GM21526 (cell line): ENCODE measurements at regions not wholly inside any gene's neighbourhood (a gene's known extent, or its start where the extent isn't known, plus 50 kb on each side); places are given as distances from the start of the nearest gene placed in this dataset.
"Not testable (repeated sequence)": the region's sequence is repeated elsewhere in the genome, so short reads cannot be mapped to it uniquely, and the experiment has no call there.

Experiments used
- ATAC-seq: cut with Tn5 transposase; IDR thresholded peaks from one replicate; pipeline ENCODE4 v1.9.1; 2021; ENCODE audit warnings: moderate library complexity; ENCODE audit not compliant: unreplicated experiment, low FRiP score

DNA sequence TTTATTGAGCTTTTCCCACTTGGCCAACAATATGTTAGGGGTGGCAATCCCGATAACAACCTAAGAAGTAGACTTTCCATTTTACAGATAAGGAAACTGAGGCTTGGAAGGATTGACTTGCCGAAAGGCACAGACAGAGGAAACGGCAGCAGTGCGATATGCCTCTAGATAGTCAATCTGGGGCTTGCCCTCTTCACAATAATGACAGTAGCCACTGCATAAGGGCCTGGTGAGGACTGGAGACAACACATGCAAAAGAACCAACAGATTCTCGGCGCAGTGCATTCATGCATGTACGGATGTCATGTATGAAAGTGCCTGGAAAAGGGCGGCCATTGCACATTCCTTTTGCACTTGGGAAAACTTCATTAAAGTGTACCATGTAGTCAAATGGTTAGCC, 811.2 kb downstream of the RNF144A start:
- ATAC-seq: no peak

DNA sequence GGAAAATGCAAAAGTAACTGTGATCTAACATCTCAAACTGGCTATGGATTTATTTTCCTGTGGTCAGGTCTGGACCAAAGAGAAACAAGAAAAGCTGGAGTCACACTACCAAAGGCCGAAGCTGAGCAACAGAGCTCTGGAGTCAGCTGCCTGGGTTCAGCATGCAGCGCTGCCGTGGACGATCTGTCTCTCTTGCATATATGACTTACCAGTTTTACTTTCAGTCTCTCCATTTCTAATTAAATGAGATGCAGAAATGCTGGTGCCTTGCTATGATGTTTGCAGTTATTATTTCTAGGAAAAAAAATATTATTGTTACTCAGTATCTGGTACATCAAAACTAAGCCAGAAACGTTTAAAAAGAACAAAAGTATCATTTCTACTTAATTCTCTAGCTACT, 813.2 kb downstream of the RNF144A start:
- ATAC-seq: no peak

DNA sequence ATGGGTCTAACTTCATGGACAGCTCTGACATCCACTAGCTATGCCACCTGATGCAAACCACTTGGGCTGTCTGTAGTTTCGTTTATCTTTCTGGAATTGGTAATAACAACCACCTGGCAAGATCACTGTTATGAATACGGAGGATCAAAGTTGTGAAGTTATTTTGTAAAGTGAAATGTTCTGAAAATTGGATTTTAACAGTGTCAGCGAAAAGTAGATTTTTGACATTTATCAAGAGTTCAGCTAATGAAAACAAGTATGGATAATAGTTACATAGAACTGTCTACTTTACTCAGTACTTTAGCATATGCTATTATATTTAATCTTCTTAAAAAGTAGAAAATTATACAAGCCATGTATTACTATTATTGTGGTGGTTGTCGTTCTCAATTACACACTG, 813.8 kb downstream of the RNF144A start:
- ATAC-seq: no peak

DNA sequence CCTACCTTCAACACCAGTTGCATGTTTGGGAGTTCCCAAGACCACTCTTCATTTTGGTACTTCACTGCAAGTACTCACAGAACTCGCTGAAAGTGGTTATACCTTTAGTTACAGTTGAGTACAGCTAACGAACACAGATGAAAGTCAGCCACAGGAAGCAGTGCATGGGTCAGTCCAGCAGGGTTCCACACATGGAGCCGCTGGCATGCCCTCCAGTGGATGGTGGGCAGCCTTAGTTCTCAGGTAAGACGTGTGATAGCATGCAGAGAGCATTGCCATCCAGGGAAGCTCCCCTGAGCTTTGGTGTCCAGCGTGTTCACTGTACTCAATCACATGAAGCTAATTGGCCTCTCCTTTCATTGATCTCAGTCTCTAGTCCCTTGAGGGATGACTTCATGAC, 815.3 kb downstream of the RNF144A start:
- ATAC-seq: no peak

DNA sequence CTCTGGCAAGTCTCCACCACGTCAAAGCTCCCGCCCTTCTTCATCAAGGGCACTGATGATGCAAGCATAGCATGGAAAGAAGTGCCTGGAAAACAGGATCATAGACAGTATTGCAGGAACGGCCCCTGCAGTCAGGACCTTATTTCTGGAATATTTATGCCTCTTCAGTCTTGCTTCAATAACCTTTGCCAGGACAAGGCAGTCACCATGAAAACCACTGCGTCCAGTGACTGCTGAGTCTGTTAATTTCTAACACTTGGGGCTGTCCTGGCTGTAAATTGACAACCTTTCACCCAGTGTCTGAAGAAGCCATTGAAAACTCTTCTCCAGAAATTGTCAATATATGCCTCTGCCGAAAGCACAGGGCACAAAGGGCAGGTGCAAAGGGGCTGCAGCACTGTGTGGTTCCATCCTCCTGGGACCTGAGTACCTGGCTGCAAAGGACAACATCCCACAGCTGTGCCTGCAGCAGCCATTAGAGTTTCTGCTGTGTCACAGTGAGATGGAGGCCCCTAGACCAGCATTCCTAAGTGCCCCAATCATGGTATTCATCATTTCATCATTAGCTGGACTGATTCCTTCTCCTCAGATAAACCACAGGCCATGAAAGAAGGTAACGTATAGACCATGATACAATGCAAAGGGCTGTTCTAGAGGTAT, 819.6 kb downstream of the RNF144A start:
- ATAC-seq: no peak

DNA sequence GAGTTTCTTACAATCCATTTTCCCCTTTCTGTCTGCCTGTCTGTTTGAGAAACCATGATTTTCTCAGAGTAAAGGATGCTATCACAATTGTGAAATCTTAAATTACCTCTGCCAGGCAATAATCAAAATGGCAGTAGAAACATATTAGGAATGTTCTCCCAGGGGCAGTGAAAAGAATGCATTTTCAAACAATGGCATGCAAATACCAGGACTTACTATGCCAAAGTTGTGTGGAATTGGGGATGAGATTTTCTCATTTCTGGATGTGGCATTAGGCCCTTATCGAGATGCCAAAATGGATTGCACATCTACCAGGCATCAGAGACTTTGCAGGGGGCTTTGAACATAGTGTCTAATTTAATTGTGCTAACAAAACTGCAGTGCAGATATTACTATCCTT, 821.4 kb downstream of the RNF144A start:
- ATAC-seq: no peak

DNA sequence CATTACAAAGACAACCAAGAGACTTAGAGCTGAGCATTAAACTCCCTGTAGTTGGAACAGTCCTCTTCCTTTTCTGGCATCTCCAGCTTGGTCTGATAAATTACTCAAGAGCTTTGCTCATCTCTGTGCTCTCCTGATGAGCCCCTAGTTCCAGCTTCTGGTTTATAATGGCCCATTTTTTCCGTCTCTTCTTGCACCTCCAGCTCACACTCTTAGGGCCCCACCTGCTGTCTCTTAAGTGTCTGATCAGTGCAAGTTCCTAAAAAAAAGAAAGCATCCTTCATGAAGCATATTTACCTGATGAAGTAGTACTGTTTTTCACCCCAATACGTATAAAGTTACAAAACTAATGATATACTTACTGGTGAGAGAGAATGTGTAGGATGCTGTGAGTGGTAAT, 822.9 kb downstream of the RNF144A start:
- ATAC-seq: no peak

DNA sequence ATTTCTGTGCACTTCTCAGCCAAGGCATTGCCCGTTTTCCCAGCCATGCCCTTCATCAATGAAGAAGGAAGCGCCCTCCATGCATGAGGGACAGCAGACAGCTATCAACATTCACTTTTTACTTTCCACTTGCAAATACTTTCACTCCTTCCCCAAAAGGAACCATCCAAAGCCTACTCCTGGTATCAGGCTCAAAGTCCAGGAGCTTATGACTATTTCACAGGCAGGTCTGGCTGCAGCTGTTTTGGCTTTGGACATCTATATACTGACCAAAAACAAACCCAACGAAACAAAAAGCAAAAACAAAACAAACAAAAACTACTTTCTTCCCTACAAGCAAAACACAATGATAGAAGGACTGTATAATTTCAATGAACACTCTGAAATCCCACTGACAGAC, 825.1 kb downstream of the RNF144A start:
- ATAC-seq: no peak

DNA sequence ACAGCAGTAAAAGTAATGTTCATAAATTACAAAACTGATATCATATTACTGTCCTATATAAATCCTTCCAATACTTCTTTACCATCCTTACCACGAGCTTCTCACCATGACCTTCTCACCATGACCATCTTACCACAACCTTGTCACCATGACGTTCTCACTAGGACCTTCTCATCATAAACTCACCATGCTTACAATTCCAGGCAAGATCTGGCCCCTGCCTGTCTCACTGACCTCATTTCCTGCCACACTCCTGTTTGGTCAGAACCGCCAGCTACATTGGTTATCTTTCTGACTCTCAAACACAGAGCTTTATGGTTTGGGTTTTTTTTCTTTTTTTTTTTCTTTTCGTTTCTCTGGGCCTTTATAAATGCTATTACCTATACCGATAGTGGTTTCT, 827.6 kb downstream of the RNF144A start:
- no peak for ATAC-seq

DNA sequence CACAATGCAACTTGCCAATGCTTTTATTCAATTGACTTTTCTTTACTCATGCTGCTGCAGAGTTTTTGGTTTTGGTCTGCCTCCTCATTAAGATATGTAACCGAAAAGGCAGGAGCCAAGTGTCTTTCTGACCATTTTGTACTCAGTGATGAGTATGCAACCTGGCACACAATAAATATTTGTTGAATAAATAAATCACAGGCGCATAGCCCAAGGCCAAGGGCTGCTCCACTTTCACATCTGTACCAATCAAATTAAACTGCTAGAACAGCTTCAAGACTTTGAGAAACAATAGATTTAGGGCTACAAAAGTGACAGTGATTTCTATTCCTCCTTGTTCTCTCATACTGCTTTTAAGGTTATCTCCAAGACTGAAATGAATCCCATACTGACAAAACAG, 828.2 kb downstream of the RNF144A start:
- ATAC-seq: no peak

DNA sequence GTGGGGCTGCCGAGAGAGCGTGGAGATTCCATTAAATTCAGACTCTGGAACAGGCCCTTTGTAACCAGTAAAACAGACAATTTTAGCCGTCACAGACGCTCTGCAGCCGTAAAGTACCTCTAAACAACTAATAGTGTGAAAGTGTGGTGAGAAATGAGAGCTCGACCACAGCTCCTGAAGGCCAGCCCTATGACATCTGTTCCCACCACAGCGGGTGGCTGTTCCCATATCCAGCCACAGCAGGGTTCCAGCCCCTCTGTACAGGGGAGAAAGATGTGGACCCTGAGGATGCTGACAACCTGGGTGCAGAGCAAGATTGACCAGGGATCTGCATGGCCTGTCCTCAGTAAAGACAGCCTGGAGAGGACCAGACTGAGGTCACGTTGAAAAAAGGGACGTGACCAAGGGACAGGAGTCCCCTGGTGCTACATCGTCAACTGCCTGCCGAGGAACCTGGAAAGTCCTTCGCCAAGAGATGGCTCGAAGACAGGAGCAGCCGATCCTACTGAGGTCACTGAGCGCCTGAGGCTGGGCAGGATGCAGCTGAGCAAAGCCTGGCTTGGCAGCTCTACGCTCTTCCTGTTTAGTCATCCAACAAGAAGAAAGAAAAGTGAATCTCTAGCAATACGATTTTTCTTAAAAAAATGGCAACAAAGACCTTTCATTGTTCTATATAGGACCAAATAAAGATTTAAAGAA, 831.7 kb downstream of the RNF144A start:
- ATAC-seq: no peak

DNA sequence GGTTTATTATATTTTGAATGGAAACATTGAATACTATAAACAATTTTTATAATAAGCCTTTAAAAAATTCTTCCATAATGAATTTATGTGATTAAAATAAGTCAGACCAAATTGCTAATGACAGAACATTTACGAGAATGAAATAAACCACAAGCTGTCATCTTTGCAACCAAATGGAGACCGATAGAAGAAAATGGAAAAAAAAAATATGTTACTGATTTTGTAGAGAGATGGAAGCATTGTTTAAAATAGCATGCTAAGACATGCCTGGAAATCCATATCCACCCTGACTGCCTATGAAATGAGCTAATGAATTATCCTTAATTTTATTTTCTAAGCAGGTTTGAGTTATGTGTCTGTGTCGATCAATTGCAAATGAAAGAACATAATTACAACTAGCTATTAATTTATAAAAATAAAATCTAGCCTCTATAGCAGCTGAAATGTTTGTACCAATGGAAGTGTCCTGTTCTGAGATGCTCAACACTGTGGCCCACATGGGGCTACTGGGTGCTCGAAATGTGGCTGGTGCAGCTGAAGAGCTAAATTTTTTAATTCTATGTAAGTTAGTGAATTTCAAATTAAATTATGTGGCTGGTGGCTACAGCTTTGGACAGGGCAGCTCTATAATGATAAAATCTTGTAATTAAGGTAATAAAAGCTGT, 832.8 kb downstream of the RNF144A start:
- no peak for ATAC-seq

DNA sequence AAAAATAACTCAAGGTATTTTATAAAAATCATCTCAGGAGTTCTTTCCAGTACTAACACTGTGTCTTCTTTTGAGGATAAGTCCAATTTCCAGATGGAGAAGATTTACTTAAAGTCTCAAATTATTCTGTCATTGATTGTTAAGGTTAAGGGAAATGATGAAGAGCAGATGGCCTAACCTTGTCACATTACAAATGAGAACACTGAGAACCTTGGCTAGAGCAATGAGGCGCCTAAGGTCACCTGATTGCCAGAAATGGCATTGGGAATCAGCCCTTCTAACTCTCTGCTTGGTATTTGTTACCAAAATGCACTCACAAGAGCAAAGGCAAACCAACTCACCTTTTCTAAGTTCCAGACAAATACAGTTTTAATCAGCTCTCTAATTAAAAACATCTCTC, 835.1 kb downstream of the RNF144A start:
- no peak for ATAC-seq

DNA sequence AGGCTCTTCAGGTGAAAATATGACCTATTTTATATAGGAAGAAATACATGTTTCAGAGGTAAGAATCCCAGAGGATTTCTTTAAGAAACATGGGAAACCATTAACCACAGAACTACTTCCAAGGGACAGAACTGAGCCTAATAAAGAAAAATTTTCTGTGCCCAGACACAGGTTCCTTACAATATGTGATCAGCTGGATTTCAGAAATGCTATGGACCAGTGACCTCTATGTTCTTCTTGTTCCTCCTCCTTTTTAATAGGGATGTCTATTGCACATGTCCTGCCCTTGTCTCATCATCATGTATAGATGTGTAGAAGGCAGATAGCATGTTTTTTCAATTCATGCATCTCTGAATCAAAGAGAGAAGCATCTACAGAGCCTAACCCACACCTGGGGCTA, 836.6 kb downstream of the RNF144A start:
- no peak for ATAC-seq

DNA sequence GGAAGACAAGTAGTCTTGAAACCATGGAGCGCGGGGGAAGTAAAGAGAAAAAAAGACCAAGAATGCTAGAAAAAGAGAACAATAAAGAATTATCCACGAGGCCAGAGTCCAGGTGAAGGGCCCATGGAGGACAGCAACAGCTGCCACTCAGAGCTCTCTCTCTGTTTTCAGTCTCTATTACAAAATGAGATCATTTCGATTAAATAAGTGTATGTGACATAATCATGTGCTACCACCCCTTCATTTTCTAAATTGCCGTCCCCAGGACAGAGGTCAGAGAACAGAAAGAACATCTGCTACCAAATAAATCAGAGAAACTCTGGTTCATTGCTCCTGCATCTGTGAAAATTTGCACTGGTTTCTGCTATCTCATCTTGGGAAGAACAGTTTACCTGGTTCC, 838.7 kb downstream of the RNF144A start:
- ATAC-seq: no peak

DNA sequence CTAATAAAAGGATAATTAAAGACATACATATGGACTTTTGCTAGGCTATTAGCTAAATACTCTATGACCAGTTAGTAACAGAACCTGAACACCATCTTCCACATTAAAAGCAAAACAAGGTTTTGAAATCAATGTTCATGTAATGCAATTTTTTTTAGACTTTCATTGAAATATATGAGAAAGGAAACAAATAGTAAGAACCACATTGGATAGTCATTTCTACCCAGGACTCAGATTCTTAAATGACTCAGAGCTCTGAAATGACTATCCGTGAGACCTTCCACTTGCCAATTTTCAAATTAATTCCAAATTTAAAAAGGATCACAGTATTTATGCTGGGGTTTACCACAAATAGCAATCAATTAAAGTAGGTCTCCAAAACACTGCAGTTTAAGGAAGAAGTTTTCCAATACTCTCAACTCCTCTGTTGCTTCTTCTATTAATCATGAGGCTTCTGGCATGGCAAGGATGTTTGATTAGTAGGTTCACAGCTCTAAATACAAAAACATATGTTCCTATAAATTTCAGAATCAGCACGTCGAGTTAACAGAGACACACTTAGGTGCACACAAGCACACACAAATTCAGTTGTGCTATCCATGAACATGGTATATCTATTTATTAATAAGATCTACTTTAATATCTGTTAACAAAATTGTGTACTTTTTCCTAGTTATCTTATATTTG, 841.0 kb downstream of the RNF144A start:
- ATAC-seq: peak; percentile 72

DNA sequence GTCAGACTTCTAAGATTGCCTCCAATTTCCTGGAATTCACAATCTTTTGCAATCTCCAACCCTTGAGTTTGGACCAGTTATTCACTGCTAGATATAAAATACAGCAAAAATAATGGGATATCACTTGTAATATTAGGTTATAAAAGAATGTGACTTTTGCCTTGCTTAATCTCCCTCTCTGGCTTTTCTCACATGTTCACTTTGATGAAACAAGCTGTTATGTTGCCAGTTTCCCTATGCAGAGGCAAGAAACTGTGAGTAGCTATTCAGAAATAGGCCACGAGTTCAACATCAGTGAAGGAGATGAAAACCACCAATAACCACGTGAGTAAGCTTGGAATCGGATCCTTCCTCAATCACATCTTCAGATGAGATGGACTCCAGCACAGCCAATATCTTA, 842.7 kb downstream of the RNF144A start:
- ATAC-seq: no peak

DNA sequence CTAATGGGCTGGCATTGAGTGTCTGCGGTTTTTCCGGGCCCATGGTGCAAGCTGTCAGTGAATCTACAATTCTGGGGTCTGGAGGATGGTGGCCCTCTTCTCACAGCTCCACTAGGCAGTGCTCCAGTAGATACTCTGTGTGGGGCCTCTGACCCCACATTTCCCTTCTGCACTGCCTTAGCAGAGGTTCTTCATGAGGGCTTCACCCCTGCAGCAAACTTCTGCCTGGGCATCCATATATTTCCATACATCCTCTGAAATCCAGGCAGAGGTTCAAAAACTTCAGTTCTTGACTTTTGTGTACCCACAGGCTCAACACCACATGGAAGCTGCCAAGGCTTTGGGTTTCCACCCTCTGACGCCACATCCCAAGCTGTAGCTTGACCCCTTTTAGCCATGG, 846.2 kb downstream of the RNF144A start:
- ATAC-seq: not testable (repeated sequence)

DNA sequence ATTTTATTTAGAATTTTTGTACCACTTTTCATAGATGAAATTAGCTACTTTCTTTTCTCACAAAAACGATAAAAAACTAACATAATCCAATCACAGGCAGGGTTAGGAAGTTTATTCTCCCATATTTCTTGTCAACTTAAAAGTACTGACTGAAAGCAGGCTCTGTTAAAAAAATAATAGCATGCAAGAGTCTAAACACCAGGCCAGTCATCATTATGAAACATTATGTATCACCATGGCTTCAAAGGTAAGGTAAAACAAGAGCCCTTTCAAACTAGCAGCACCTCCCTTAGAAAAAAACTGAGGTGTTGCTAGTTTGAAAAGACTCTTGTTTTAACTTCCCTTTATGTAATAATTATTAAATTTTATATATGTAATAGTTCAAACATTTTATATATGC, 848.0 kb downstream of the RNF144A start:
- no peak for ATAC-seq

DNA sequence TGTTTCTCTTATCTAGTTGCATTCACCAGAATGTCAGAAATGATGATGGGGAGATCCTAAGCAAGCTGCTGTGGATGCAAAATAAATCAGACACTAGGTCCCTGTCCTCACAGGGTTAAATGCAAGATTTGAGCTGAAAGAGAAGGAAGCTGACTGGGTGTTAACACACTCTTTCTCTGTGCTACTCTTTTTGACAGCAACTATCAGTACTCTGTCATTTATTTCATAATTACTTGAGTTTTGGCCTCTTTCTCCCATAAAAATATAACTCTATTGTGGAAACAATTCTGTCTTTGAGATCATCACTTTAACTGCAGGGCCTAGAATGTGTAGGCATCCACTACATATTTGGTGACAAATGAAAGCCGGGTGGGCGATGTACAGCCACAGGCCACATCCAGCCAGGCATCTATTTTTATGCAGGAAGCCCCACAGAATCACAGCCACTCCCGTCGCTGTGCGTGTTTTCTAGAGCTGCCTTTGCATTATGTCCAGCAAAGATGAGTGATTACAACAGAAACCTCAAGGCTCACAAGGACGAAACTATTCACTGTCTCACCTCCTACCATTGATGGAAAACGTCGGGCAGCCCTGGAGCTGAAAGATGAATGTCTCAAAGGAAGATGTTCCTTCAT, 849.0 kb downstream of the RNF144A start:
- no peak for ATAC-seq

DNA sequence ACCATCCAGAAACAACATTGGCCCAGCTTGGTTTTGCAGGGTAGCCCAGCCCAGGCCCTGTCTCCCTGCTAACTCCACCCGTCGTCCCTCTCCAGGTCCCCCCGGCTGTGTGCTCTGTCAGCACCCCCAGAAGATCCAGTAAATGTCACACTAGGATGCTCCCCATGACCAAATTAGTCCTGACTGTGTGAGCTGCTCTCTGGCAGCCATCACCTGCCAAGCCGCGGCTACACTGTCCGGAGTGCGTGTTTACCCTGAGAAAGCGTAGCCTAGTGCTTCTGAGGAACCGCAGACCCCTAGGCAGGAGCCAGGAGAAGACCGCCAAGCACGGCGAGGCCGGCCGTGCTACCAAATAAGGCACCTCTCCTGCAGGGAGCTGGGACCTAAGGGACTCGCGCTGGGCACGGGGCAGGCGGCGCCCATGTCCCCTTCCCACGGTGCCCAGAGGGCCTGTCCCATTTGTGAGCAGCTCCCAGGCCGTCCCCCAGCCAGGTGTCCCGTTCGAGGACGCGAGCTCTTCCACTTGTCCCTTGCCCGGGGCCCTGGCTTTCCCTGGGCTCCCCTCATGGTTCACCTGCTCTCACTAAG, 849.9 kb downstream of the RNF144A start:
- no peak for ATAC-seq
